Ovary (tissue), 3 donors: ENCODE measurements at regions not wholly inside any gene's neighbourhood (a gene's known extent, or its start where the extent isn't known, plus 50 kb on each side); places are given as distances from the start of the nearest gene placed in this dataset.

Experiments used
- POLR2A ChIP-seq: fragments of 450-650 bp; IDR thresholded peaks from one replicate; pipeline ENCODE4 v1.6.1; 2017; ENCODE audit warnings: antibody characterized with exemption, mild to moderate bottlenecking, moderate library complexity
- TF ChIP-seq, protein P1 (sequence below), 3 donors: fragments of 450-650 bp in 2 of 3; fragments of 200-600 bp in 1 of 3; IDR thresholded peaks; one replicate each; pipeline versions ENCODE4 v1.5.1 to v1.8.0; 2016 to 2022; ENCODE audit warnings: antibody characterized with exemption in 3 of 3, mild to moderate bottlenecking in 1 of 3
- donor health status: DM: no; HTN: no; CAD: no.

GRCh38 chr4:60637976-60638375 lies 562.1 kb upstream of the ADGRL3 start:
- no peak for TF ChIP-seq POLR2A
- TF ChIP-seq, protein P1, sequence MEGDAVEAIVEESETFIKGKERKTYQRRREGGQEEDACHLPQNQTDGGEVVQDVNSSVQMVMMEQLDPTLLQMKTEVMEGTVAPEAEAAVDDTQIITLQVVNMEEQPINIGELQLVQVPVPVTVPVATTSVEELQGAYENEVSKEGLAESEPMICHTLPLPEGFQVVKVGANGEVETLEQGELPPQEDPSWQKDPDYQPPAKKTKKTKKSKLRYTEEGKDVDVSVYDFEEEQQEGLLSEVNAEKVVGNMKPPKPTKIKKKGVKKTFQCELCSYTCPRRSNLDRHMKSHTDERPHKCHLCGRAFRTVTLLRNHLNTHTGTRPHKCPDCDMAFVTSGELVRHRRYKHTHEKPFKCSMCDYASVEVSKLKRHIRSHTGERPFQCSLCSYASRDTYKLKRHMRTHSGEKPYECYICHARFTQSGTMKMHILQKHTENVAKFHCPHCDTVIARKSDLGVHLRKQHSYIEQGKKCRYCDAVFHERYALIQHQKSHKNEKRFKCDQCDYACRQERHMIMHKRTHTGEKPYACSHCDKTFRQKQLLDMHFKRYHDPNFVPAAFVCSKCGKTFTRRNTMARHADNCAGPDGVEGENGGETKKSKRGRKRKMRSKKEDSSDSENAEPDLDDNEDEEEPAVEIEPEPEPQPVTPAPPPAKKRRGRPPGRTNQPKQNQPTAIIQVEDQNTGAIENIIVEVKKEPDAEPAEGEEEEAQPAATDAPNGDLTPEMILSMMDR (IDR thresholded peaks at IDR 0.05) = no peak
